ENCODE measurements at regions not wholly inside any gene's neighbourhood (a gene's known extent, or its start where the extent isn't known, plus 50 kb on each side); places are given as distances from the start of the nearest gene placed in this dataset.

DNA sequence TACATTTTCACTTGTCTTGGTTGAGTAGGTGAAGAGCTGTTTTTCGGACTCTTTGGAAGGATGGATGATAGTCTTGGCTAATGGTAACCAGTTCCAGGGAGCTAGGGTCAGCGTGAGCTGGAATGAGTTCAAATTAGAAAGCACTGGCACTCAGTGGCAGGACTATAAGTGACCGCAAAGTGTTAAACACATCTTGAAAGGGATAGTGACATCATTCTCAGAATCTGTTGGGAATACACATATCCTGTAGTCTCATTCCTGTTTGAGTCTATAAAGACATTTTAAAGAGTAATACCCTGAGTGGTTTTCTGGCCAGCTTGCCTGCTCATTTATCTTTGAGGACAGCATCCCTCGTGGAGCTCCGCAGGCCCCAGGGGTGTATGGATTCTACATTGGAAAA, 56.7 kb upstream of the TMEM248 start:
- TF ChIP-seq, protein P1, sequence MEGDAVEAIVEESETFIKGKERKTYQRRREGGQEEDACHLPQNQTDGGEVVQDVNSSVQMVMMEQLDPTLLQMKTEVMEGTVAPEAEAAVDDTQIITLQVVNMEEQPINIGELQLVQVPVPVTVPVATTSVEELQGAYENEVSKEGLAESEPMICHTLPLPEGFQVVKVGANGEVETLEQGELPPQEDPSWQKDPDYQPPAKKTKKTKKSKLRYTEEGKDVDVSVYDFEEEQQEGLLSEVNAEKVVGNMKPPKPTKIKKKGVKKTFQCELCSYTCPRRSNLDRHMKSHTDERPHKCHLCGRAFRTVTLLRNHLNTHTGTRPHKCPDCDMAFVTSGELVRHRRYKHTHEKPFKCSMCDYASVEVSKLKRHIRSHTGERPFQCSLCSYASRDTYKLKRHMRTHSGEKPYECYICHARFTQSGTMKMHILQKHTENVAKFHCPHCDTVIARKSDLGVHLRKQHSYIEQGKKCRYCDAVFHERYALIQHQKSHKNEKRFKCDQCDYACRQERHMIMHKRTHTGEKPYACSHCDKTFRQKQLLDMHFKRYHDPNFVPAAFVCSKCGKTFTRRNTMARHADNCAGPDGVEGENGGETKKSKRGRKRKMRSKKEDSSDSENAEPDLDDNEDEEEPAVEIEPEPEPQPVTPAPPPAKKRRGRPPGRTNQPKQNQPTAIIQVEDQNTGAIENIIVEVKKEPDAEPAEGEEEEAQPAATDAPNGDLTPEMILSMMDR (IDR thresholded peaks at IDR 0.05), result no peak
- TF ChIP-seq EP300 (IDR thresholded peaks at IDR 0.05), result no peak

All from gastroesophageal sphincter (tissue), 3 donors.